ENCODE measurements at regions not wholly inside any gene's neighbourhood (a gene's known extent, or its start where the extent isn't known, plus 50 kb on each side); places are given as distances from the start of the nearest gene placed in this dataset.

- Histone ChIP-seq H3K27me3 (no peaks in the 10 kb centered on the region), H3K9me3 (no peaks in the 10 kb centered on the region), H3K4me3 (no peak overlapping the region), H3K36me3 (no peaks in the 10 kb centered on the region), H3K4me1 (ENCODE audit: insufficient read depth) (no peaks in the 10 kb centered on the region), H3K27ac (no peak overlapping the region)
- TF ChIP-seq POLR2A (IDR thresholded peaks at IDR 0.05) (no peak), CTCF (IDR thresholded peaks at IDR 0.05) (no peak), EP300 (IDR thresholded peaks at IDR 0.05) (no peak)
- no peak for DNase-seq
- intact Hi-C loops (cut with DNase I): no loop called here
- 36 to 47% (median 43%) methylated on average over 3 of the region's 3 CpGs for WGBS, 3 donors
Measured at GRCh38 chr4:110915301-110915700, 292.4 kb upstream of the PITX2 start.

- intact Hi-C loops (cut with DNase I): no loop called here
- H3K4me3 ChIP-seq: no peak overlapping the region
- H3K27ac ChIP-seq: no peak overlapping the region
- no peaks in the 10 kb centered on the region for H3K9me3 ChIP-seq
- DNase-seq: no peak
- H3K36me3 ChIP-seq: no peaks in the 10 kb centered on the region
- WGBS, 3 donors: 50 to 64% (median 55%) methylated on average over 2 of the region's 2 CpGs
- TF ChIP-seq EP300 (IDR thresholded peaks at IDR 0.05): no peak
- no peaks in the 10 kb centered on the region for H3K27me3 ChIP-seq
- H3K4me1 ChIP-seq (ENCODE audit: insufficient read depth): no peaks in the 10 kb centered on the region
Measured at GRCh38 chr4:110916505-110916904, 293.6 kb upstream of the PITX2 start.

GRCh38 chr4:110917835-110918234 lies 295.0 kb upstream of the PITX2 start:
- H3K4me1 ChIP-seq (ENCODE audit: insufficient read depth): no peaks in the 10 kb centered on the region
- no peak for DNase-seq
- intact Hi-C loops (cut with DNase I): no loop called here
- no peak overlapping the region for H3K27ac ChIP-seq
- no peak overlapping the region for H3K4me3 ChIP-seq
- H3K27me3 ChIP-seq: no peaks in the 10 kb centered on the region
- WGBS, 3 donors: 81 to 93% (median 91%) methylated on average over 1 of the region's 1 CpG
- TF ChIP-seq POLR2A (IDR thresholded peaks at IDR 0.05) (no peak), CTCF (IDR thresholded peaks at IDR 0.05) (no peak), EP300 (IDR thresholded peaks at IDR 0.05) (no peak)
- no peaks in the 10 kb centered on the region for H3K9me3 ChIP-seq
- no peaks in the 10 kb centered on the region for H3K36me3 ChIP-seq

GRCh38 chr4:110920990-110921389 lies 298.1 kb upstream of the PITX2 start:
- H3K4me1 ChIP-seq (ENCODE audit: insufficient read depth): no peaks in the 10 kb centered on the region
- H3K27ac ChIP-seq: no peak overlapping the region
- DNase-seq: no peak
- TF ChIP-seq POLR2A (IDR thresholded peaks at IDR 0.05) (no peak), CTCF (IDR thresholded peaks at IDR 0.05) (no peak), EP300 (IDR thresholded peaks at IDR 0.05) (no peak)
- no peak overlapping the region for H3K4me3 ChIP-seq
- no peaks in the 10 kb centered on the region for H3K9me3 ChIP-seq
- WGBS, 3 donors: 81 to 89% (median 83%) methylated on average over 2 of the region's 2 CpGs
- no peaks in the 10 kb centered on the region for H3K27me3 ChIP-seq
- H3K36me3 ChIP-seq: no peaks in the 10 kb centered on the region
- intact Hi-C loops (cut with DNase I): no loop called here

GRCh38 chr4:110924761-110925160 lies 301.9 kb upstream of the PITX2 start:
- Histone ChIP-seq H3K4me3 (no peak overlapping the region), H3K4me1 (ENCODE audit: insufficient read depth) (no peaks in the 10 kb centered on the region), H3K9me3 (no peaks in the 10 kb centered on the region), H3K27ac (no peak overlapping the region), H3K36me3 (no peaks in the 10 kb centered on the region), H3K27me3 (no peaks in the 10 kb centered on the region)
- TF ChIP-seq CTCF (IDR thresholded peaks at IDR 0.05): no peak
- no peak for TF ChIP-seq EP300 (IDR thresholded peaks at IDR 0.05)
- TF ChIP-seq POLR2A (IDR thresholded peaks at IDR 0.05): no peak
- WGBS, 3 donors: 70 to 79% (median 74%) methylated on average over 2 of the region's 2 CpGs
- DNase-seq: no peak
- intact Hi-C loops (cut with DNase I): no loop called here
